IMR-90 (cell line): ENCODE measurements at regions not wholly inside any gene's neighbourhood (a gene's known extent, or its start where the extent isn't known, plus 50 kb on each side); places are given as distances from the start of the nearest gene placed in this dataset.

Experiments
- ATAC-seq: fragments of 200-7000 bp; cut with Tn5 transposase; 2 replicates; pipeline ENCODE4 v1.9.1; 2020; ENCODE audit warnings: low read depth, mild to moderate bottlenecking, moderate library complexity
- BruUV-seq: library from RNA; stranded (reverse); fragments of 400-500 nt; replicated peaks from 2 replicates; lab custom pipeline; 2021; lab: Mats Ljungman, UMichigan
- CTCF ChIA-PET: fragments of 300-600 bp; formaldehyde crosslinking; extraction: SDS; loops from one replicate; lab custom pipeline; 2021; ENCODE audit warnings: antibody characterized with exemption; lab: Yijun Ruan, JAX
- POLR2A ChIA-PET: fragments of 300-600 bp; sonication (Branson Sonifier 250); formaldehyde crosslinking; loops from one replicate; lab custom pipeline; 2022; ENCODE audit warnings: antibody characterized with exemption; ENCODE audit not compliant: unreplicated experiment; lab: Charles Lee
- DNase-seq: peaks from one replicate; pipeline ENCODE4 v3.0.0; 2013
- H2AFZ ChIP-seq: replicated peaks from 2 replicates; pipeline ENCODE3; 2013; ENCODE audit warnings: low read length, mild to moderate bottlenecking; ENCODE audit not compliant: poor library complexity
- H2AK5ac ChIP-seq: 2 replicates; pipeline ENCODE4 v1.6.1; 2013; ENCODE audit warnings: low read depth, low read length, inconsistent platforms
- H2AK9ac ChIP-seq: replicated peaks from 2 replicates; pipeline ENCODE3; 2013; ENCODE audit warnings: mild to moderate bottlenecking, low read depth, low read length, moderate library complexity; ENCODE audit not compliant: poor library complexity
- H2BK120ac ChIP-seq: 2 replicates; pipeline ENCODE4 v1.6.1; 2013; ENCODE audit warnings: low read depth, low read length, inconsistent platforms
- H2BK15ac ChIP-seq: 3 replicates; pipeline ENCODE4 v1.6.1; 2013; ENCODE audit warnings: low read depth, low read length, inconsistent platforms
- H2BK20ac ChIP-seq: 2 replicates; pipeline ENCODE4 v1.6.1; 2013; ENCODE audit warnings: low read depth, mild to moderate bottlenecking, inconsistent platforms, low read length, moderate library complexity
- H2BK5ac ChIP-seq: 2 replicates; pipeline ENCODE4 v1.6.1; 2013; ENCODE audit warnings: mild to moderate bottlenecking, low read depth, low read length, inconsistent platforms; ENCODE audit not compliant: poor library complexity, severe bottlenecking
- H3K14ac ChIP-seq: replicated peaks from 2 replicates; pipeline ENCODE4 v1.6.1; 2013; ENCODE audit warnings: low read depth, low read length, inconsistent platforms
- H3K18ac ChIP-seq: 2 replicates; pipeline ENCODE4 v1.6.1; 2013; ENCODE audit warnings: low read depth, low read length, control low read depth
- H3K23ac ChIP-seq: 2 replicates; pipeline ENCODE4 v1.6.1; 2013; ENCODE audit warnings: low read depth, low read length, inconsistent platforms
- H3K27ac ChIP-seq: 2 replicates; pipeline ENCODE4 v1.5.1; 2013; ENCODE audit warnings: mild to moderate bottlenecking, control low read depth, low read length; ENCODE audit not compliant: insufficient read depth
- H3K27me3 ChIP-seq: 2 replicates; pipeline ENCODE4 v1.6.1; 2013; ENCODE audit warnings: low read length; ENCODE audit not compliant: control insufficient read depth, insufficient read depth
- H3K36me3 ChIP-seq: 2 replicates; pipeline ENCODE4 v1.6.1; 2013; ENCODE audit warnings: low read length, mixed read lengths; ENCODE audit not compliant: control insufficient read depth, insufficient read depth
- H3K4ac ChIP-seq: 2 replicates; pipeline ENCODE4 v1.6.1; 2013; ENCODE audit warnings: low read depth, low read length, inconsistent platforms
- H3K4me1 ChIP-seq: 2 replicates; pipeline ENCODE4 v1.6.1; 2013; ENCODE audit warnings: low read length, mixed read lengths; ENCODE audit not compliant: control insufficient read depth, insufficient read depth
- H3K4me2 ChIP-seq: 2 replicates; pipeline ENCODE4 v1.6.1; 2013; ENCODE audit warnings: low read depth, mild to moderate bottlenecking, control low read depth, low read length, moderate library complexity
- H3K4me3 ChIP-seq: 2 replicates; pipeline ENCODE4 v1.5.1; 2013; ENCODE audit warnings: low read depth, mild to moderate bottlenecking, control low read depth, low read length, moderate library complexity; ENCODE audit not compliant: insufficient read depth
- H3K56ac ChIP-seq: 2 replicates; pipeline ENCODE4 v1.6.1; 2013; ENCODE audit warnings: low read length, inconsistent platforms; ENCODE audit not compliant: insufficient read depth; ENCODE audit errors: extremely low read depth
- H3K79me1 ChIP-seq, 2 experiments: 2 replicates each; pipeline ENCODE4 v1.6.1; 2013; ENCODE audit warnings: low read length in 2 of 2, inconsistent platforms in 1 of 2, low read depth in 1 of 2
- H3K9ac ChIP-seq: 2 replicates; pipeline ENCODE4 v1.6.1; 2013; ENCODE audit warnings: low read depth, low read length, control low read depth
- H3K9me1 ChIP-seq: 2 replicates; pipeline ENCODE4 v1.6.1; 2013; ENCODE audit warnings: low read length, inconsistent platforms; ENCODE audit not compliant: insufficient read depth
- H3K9me3 ChIP-seq: 2 replicates; pipeline ENCODE4 v1.6.1; 2013; ENCODE audit warnings: low read length; ENCODE audit not compliant: control insufficient read depth, insufficient read depth
- H4K20me1 ChIP-seq: 2 replicates; pipeline ENCODE4 v1.6.1; 2013; ENCODE audit warnings: low read length, inconsistent platforms; ENCODE audit not compliant: insufficient read depth
- H4K5ac ChIP-seq: 2 replicates; pipeline ENCODE4 v1.6.1; 2013; ENCODE audit warnings: mild to moderate bottlenecking, low read depth, low read length, control low read depth
- H4K8ac ChIP-seq, 2 experiments: 2 replicates each; pipeline ENCODE4 v1.6.1; 2013; ENCODE audit warnings: low read depth in 2 of 2, low read length in 2 of 2, control low read depth in 1 of 2, inconsistent platforms in 1 of 2
- H4K91ac ChIP-seq: 2 replicates; pipeline ENCODE4 v1.6.1; 2013; ENCODE audit warnings: low read depth, low read length, inconsistent platforms; ENCODE audit not compliant: insufficient read depth
- BHLHE40 ChIP-seq: fragments of 150-350 bp; IDR thresholded peaks from 2 replicates; pipeline ENCODE4 v1.6.1; 2016; ENCODE audit warnings: mild to moderate bottlenecking, low read depth, low read length
- MAZ ChIP-seq: IDR thresholded peaks from 2 replicates; pipeline ENCODE4 v1.6.1; 2012; ENCODE audit warnings: low read depth, mild to moderate bottlenecking, low read length, improper control_type of control experiment, moderate library complexity, borderline replicate concordance
- MXI1 ChIP-seq: IDR thresholded peaks from 2 replicates; pipeline ENCODE4 v1.6.1; 2012; ENCODE audit warnings: low read depth, mild to moderate bottlenecking, low read length, moderate library complexity, borderline replicate concordance
- NFE2L2 ChIP-seq: fragments of 150-350 bp; IDR thresholded peaks from 2 replicates; pipeline ENCODE4 v1.6.1; 2016; ENCODE audit warnings: low read depth, mild to moderate bottlenecking, low read length
- USF2 ChIP-seq: fragments of 150-350 bp; IDR thresholded peaks from 2 replicates; pipeline ENCODE4 v1.6.1; 2017; ENCODE audit warnings: mild to moderate bottlenecking, antibody characterized with exemption, low read length, low read depth
- WGBS, 2 experiments: methylation state at CpG; one replicate each; pipeline versions ENCODE4 v1.1.5 to v1.1.7; 2013; ENCODE audit warnings: missing lambda C conversion rate in 2 of 2; ENCODE audit not compliant: insufficient read length in 1 of 2; ENCODE audit errors: extremely low coverage in 2 of 2; 5-methylcytosine and 5-hydroxymethylcytosine counted together
- dilution Hi-C: fragments of 300-500 bp; cut with HindIII; formaldehyde crosslinking; loops from one replicate; pipeline ENCODE4 v1.14.3; 2018; ENCODE audit warnings: low sequenced_read_pairs; ENCODE audit not compliant: unreplicated experiment
- in situ Hi-C: fragments of 300-500 bp; cut with MboI; formaldehyde crosslinking; loops from 3 replicates; pipeline ENCODE4 v1.14.3; 2019; ENCODE audit warnings: low sequenced_read_pairs, inconsistent platforms, mixed read lengths
- intact Hi-C: fragments of 100-400 bp; cut with micrococcal nuclease; formaldehyde crosslinking; loops from 2 replicates; pipeline ENCODE4 v1.10.0; 2022

GRCh38 chr2:147554521-147555107, 290.2 kb upstream of the ACVR2A start:
- H2AK9ac ChIP-seq: no peak overlapping the region
- no peak overlapping the region for H3K9ac ChIP-seq
- H3K14ac ChIP-seq: no peak overlapping the region
- H4K91ac ChIP-seq: no peak overlapping the region
- H3K9me1 ChIP-seq: no peaks in the 10 kb centered on the region
- no peak overlapping the region for H2BK120ac ChIP-seq
- H3K56ac ChIP-seq: no peak overlapping the region
- DNase-seq (no peak), ATAC-seq (no peak)
- no peak overlapping the region for H4K5ac ChIP-seq
- no peaks in the 10 kb centered on the region for H3K4me1 ChIP-seq
- no peak overlapping the region for H2BK5ac ChIP-seq
- no CpG with 5 or more reads among the region's 5 CpGs for WGBS, 2 experiments
- H4K8ac ChIP-seq: no peak overlapping the region
- no peaks in the 10 kb centered on the region for H3K27me3 ChIP-seq
- intact Hi-C loops: no loop called here
- H3K4ac ChIP-seq: no peak overlapping the region
- no peak overlapping the region for H3K18ac ChIP-seq
- no peaks in the 10 kb centered on the region; the same call in 1 of the 2 replicates for H3K9me3 ChIP-seq
- H2BK15ac ChIP-seq: no peak overlapping the region
- dilution Hi-C loops: no loop called here
- no peak overlapping the region for H3K27ac ChIP-seq
- H3K36me3 ChIP-seq: no peaks in the 10 kb centered on the region
- in situ Hi-C loops: no loop called here
- no peak overlapping the region for H2AFZ ChIP-seq
- no peak overlapping the region for H3K23ac ChIP-seq
- TF ChIP-seq NFE2L2 (no peak), USF2 (no peak), MAZ (no peak), MXI1 (no peak), BHLHE40 (no peak)
- POLR2A ChIA-PET: no interaction called here
- BruUV-seq: no TSS peak
- H3K4me3 ChIP-seq: no peak overlapping the region
- CTCF ChIA-PET: no interaction called here
- H3K79me1 ChIP-seq: no peaks in the 10 kb centered on the region
- no peak overlapping the region for H2AK5ac ChIP-seq
- H4K20me1 ChIP-seq: no peaks in the 10 kb centered on the region
- no peak overlapping the region for H3K4me2 ChIP-seq
- H2BK20ac ChIP-seq: no peak overlapping the region
